Left lung (tissue), 4 donors: ENCODE measurements at regions not wholly inside any gene's neighbourhood (a gene's known extent, or its start where the extent isn't known, plus 50 kb on each side); places are given as distances from the start of the nearest gene placed in this dataset.

Experiments
- ATAC-seq: fragments of 200-7000 bp; cut with Tn5 transposase; one replicate; pipeline ENCODE4 v1.9.1; 2020; ENCODE audit warnings: moderate library complexity
- DNase-seq, 4 donors: peaks; one replicate each; pipeline ENCODE4 v3.0.0-alpha.2; 2013 to 2020
- H3K27ac ChIP-seq, 2 donors: fragments of 200-600 bp; sonication (generic) in 1 of 2; one replicate each; pipeline versions ENCODE4 v1.5.0 to v1.8.0; 2020 to 2021
- H3K27me3 ChIP-seq, 2 donors: fragments of 200-600 bp; sonication (generic) in 1 of 2; one replicate each; pipeline versions ENCODE4 v1.5.0 to v1.8.0; 2020 to 2021
- H3K36me3 ChIP-seq, 2 donors: fragments of 200-600 bp; sonication (generic) in 1 of 2; one replicate each; pipeline versions ENCODE4 v1.5.0 to v1.8.0; 2020 to 2021
- H3K4me1 ChIP-seq, 2 donors: fragments of 200-600 bp; one replicate each; pipeline ENCODE4 v1.8.0; 2021
- H3K4me3 ChIP-seq, 2 donors: fragments of 200-600 bp; sonication (generic) in 1 of 2; one replicate each; pipeline versions ENCODE4 v1.5.0 to v1.8.0; 2020 to 2021; ENCODE audit warnings: mild to moderate bottlenecking in 1 of 2
- H3K9me3 ChIP-seq, 2 donors: fragments of 200-600 bp; sonication (generic) in 1 of 2; one replicate each; pipeline versions ENCODE4 v1.5.0 to v1.8.0; 2020 to 2021
- intact Hi-C, 2 donors: fragments of 100-400 bp; cut with DNase I; formaldehyde crosslinking; loops; one replicate each; pipeline versions ENCODE4 v1.11.2 to v1.14.2; 2022
- TF ChIP-seq, protein P1 (sequence below), 2 donors: fragments of 200-600 bp; sonication (generic) in 1 of 2; IDR thresholded peaks; one replicate each; pipeline versions ENCODE4 v1.5.0 to v1.8.0; 2021; ENCODE audit warnings: antibody characterized with exemption in 2 of 2
- donor health status: DM: no; HTN: yes; CAD: no.
- donor health status: DM: no; HTN: no; CAD: no.

DNA sequence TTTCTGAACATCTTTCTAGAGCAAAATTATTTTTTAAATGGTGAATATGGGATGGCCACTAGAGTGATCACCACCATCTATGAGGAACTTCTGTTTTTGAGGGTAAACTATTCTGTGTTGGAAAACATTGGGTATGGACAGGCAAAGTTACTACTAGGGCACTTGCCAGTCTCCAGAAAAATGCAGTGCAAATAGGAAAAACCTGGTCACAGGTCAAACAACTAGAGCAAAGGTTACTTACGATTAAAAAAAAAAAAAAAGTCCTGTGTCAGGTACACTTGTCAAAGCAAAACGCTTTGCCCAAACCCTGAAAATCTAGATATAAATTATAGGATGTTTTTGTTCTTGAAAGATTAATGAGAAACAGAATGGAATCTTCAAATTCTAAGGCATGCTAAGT is 66.2 kb downstream of the SLITRK1 start:
- Histone ChIP-seq H3K27ac (no peak overlapping the region), H3K4me3 (no peak overlapping the region), H3K27me3 (no peaks in the 10 kb centered on the region), H3K4me1 (no peaks in the 10 kb centered on the region), H3K9me3 (peaks cover 0 to 12% of the 10 kb centered on the region in 2 donors), H3K36me3 (no peaks in the 10 kb centered on the region)
- no peak for ATAC-seq
- no peak for DNase-seq
- intact Hi-C loops: no loop called here
- TF ChIP-seq, protein P1, sequence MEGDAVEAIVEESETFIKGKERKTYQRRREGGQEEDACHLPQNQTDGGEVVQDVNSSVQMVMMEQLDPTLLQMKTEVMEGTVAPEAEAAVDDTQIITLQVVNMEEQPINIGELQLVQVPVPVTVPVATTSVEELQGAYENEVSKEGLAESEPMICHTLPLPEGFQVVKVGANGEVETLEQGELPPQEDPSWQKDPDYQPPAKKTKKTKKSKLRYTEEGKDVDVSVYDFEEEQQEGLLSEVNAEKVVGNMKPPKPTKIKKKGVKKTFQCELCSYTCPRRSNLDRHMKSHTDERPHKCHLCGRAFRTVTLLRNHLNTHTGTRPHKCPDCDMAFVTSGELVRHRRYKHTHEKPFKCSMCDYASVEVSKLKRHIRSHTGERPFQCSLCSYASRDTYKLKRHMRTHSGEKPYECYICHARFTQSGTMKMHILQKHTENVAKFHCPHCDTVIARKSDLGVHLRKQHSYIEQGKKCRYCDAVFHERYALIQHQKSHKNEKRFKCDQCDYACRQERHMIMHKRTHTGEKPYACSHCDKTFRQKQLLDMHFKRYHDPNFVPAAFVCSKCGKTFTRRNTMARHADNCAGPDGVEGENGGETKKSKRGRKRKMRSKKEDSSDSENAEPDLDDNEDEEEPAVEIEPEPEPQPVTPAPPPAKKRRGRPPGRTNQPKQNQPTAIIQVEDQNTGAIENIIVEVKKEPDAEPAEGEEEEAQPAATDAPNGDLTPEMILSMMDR (IDR thresholded peaks at IDR 0.05): no peak

DNA sequence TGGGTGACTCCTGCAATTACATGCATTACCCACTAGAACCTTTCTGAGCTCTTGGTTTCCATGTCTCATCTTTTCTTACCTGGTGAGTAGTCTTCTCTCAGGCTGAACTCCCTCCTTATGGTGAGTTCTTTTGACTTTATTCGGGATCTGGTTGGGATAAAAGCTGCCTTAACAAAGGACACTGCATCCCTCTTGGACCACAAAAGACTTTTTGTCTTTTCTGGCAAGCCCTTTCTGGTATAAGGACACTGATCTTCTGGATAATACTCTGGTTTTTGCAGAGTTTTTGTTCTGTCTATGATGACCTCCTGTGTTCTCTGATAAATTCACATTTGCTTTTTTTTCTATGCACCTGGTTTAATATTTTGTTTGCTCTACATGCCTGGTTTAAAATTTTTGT is 66.7 kb downstream of the SLITRK1 start:
- no peaks in the 10 kb centered on the region for H3K4me1 ChIP-seq
- TF ChIP-seq, protein P1 (IDR thresholded peaks at IDR 0.05): no peak
- no peak for ATAC-seq
- H3K27ac ChIP-seq: no peak overlapping the region
- H3K4me3 ChIP-seq: no peak overlapping the region
- no peak for DNase-seq
- intact Hi-C loops: no loop called here
- H3K27me3 ChIP-seq: no peaks in the 10 kb centered on the region
- H3K9me3 ChIP-seq: peaks cover 0 to 12% of the 10 kb centered on the region in 2 donors
- H3K36me3 ChIP-seq: no peaks in the 10 kb centered on the region

DNA sequence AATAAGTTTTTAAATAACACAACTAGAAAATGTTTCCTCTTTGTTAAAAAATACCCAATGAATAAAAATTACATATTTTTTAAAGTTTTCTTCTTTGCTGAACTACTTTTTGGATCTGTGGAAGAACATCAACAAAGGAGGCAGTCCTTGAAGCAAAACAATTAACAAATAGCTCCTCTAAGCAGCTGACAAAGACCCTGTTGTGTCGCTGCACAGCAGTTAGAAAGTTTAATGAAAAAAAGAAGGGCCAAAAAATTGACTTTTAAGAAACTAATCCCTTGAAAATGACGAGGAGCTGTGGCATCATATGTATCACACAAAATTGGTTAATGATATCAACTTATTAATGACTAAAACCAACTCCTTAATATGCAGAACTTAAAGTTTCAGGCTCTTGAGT is 72.1 kb downstream of the SLITRK1 start:
- TF ChIP-seq, protein P1 (IDR thresholded peaks at IDR 0.05): no peak
- Histone ChIP-seq H3K9me3 (peaks cover 0 to 12% of the 10 kb centered on the region in 2 donors), H3K27ac (no peak overlapping the region), H3K4me3 (no peak overlapping the region), H3K27me3 (no peaks in the 10 kb centered on the region), H3K36me3 (no peaks in the 10 kb centered on the region), H3K4me1 (no peaks in the 10 kb centered on the region)
- DNase-seq (no peak), ATAC-seq (no peak)
- intact Hi-C loops: no loop called here

DNA sequence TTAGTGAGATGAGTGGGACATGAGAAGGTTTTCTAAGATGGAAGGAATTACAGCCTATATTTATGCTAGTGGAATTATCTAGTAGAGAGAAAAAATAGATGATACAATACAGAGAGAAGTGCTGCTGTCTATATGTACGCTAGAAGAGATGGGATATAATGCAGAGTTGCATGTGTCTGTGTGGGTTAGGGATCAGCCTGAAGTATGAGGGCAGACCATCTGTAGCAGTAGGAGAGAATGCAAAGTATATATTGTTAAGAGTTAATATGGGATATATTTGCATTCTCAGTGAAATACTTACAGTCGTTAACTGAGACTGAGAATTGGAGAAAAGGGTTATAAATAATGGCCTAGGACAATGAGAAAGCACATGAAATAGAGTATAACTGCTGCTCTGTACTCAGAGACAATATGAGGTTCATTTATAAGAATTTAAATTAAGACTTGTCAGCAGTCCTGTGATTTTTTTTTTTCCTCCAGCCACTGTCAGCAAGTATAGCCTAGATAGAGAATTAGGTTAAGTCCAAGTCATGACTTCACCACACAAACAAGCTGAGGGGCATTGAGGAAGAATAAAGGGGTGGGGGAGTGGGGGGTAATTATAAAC is 77.8 kb downstream of the SLITRK1 start:
- intact Hi-C loops: no loop called here
- no peak for ATAC-seq
- Histone ChIP-seq H3K4me1 (no peaks in the 10 kb centered on the region), H3K27ac (no peak overlapping the region), H3K27me3 (no peaks in the 10 kb centered on the region), H3K36me3 (no peaks in the 10 kb centered on the region), H3K4me3 (no peak overlapping the region), H3K9me3 (no peaks in the 10 kb centered on the region)
- TF ChIP-seq, protein P1 (IDR thresholded peaks at IDR 0.05): no peak
- no peak for DNase-seq

DNA sequence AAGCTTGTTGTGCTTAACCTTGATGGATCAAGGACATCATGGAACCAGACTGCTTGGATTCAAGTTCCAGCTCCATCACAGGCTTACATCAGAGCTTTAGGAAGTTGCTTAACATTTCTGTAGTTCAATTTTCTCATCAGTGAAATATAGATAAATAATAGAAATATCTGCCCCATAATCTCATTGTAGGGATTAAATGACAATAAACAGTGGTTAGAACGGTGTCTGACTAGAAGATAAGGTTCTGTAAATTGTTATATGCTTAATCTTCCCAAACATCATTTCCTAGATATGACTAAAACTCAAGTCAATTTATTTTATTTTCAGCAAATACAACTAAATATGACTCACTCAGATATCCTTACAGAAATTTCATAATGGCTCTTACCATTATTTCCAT is 83.5 kb downstream of the SLITRK1 start:
- no peak for DNase-seq
- no peaks in the 10 kb centered on the region for H3K36me3 ChIP-seq

More for the DNA sequence above, 83.5 kb downstream of the SLITRK1 start:
- intact Hi-C loops: no loop called here
- TF ChIP-seq, protein P1 (IDR thresholded peaks at IDR 0.05): no peak
- H3K4me1 ChIP-seq: no peaks in the 10 kb centered on the region
- H3K27me3 ChIP-seq: no peaks in the 10 kb centered on the region
- no peak overlapping the region for H3K27ac ChIP-seq
- H3K4me3 ChIP-seq: no peak overlapping the region
- no peaks in the 10 kb centered on the region for H3K9me3 ChIP-seq
- ATAC-seq: no peak
